Adrenal gland (tissue), 5 donors: ENCODE measurements at regions not wholly inside any gene's neighbourhood (a gene's known extent, or its start where the extent isn't known, plus 50 kb on each side); places are given as distances from the start of the nearest gene placed in this dataset.

Experiments used
- CTCF ChIP-seq, 6 experiments: fragments of 450-650 bp in 4 of 6; fragments of 200-600 bp in 2 of 6; sonication (generic) in 1 of 6; IDR thresholded peaks; 1 replicate in 5 of 6; 2 replicates in 1 of 6; pipeline versions ENCODE4 v1.5.1 to v1.8.0; 2016 to 2021; ENCODE audit warnings: antibody characterized with exemption in 6 of 6, mild to moderate bottlenecking in 2 of 6, moderate library complexity in 1 of 6
- POLR2A ChIP-seq, 2 donors: fragments of 450-650 bp; IDR thresholded peaks; one replicate each; pipeline ENCODE4 v1.6.1; 2017; ENCODE audit warnings: antibody characterized with exemption in 2 of 2, mild to moderate bottlenecking in 2 of 2, moderate library complexity in 1 of 2
- donor health status: DM: no; HTN: no; CAD: no.

- TF ChIP-seq POLR2A (IDR thresholded peaks at IDR 0.05) (no peak), CTCF (IDR thresholded peaks at IDR 0.05) (no peak)
Measured at GRCh38 chr7:67414858-67415257, 418.2 kb downstream of the TYW1 start.
